CD4-positive, alpha-beta memory T cell (primary cell): ENCODE measurements at regions not wholly inside any gene's neighbourhood (a gene's known extent, or its start where the extent isn't known, plus 50 kb on each side); places are given as distances from the start of the nearest gene placed in this dataset.
"Not testable (repeated sequence)": the region's sequence is repeated elsewhere in the genome, so short reads cannot be mapped to it uniquely, and the experiment has no call there.

Experiments used
- CTCF ChIA-PET: fragments of 350-600 bp; sonication (Branson Sonifier 250); formaldehyde crosslinking; loops from one replicate; lab custom pipeline; 2021; ENCODE audit warnings: inconsistent platforms; ENCODE audit not compliant: partially characterized antibody; lab: Charles Lee
- POLR2A ChIA-PET: fragments of 350-600 bp; sonication (Branson Sonifier 250); formaldehyde crosslinking; loops from one replicate; lab custom pipeline; 2021; ENCODE audit not compliant: partially characterized antibody; lab: Charles Lee
- DNase-seq, 5 donors: peaks; one replicate each; pipeline versions ENCODE4 v3.0.0 to v3.0.0-alpha.2; 2020 to 2022; ENCODE audit warnings: mixed read lengths in 1 of 5
- H3K27ac ChIP-seq: one replicate; pipeline ENCODE4 v1.7.0; 2013; ENCODE audit warnings: low read depth, low read length
- H3K27me3 ChIP-seq: 2 replicates; pipeline ENCODE4 v1.7.0; 2013; ENCODE audit warnings: mild to moderate bottlenecking, low read length, moderate library complexity; ENCODE audit not compliant: insufficient read depth
- H3K36me3 ChIP-seq: 2 replicates; pipeline ENCODE4 v1.7.0; 2013; ENCODE audit warnings: mild to moderate bottlenecking, low read length, moderate library complexity; ENCODE audit not compliant: insufficient read depth
- H3K4me1 ChIP-seq: 2 replicates; pipeline ENCODE4 v1.7.0; 2013; ENCODE audit warnings: mild to moderate bottlenecking, low read length, moderate library complexity; ENCODE audit not compliant: insufficient read depth
- H3K4me3 ChIP-seq, 2 donors: one replicate each; pipeline ENCODE4 v1.7.0; 2013; ENCODE audit warnings: low read length in 2 of 2, mild to moderate bottlenecking in 1 of 2
- H3K9me3 ChIP-seq, 2 donors: one replicate each; pipeline ENCODE4 v1.7.0; 2013; ENCODE audit warnings: low read length in 2 of 2, control low read depth in 1 of 2; ENCODE audit not compliant: control insufficient read depth in 1 of 2
- H3K27ac Mint-ChIP-seq, 7 donors: one replicate each; pipeline ENCODE4 v1.8.0; 2020 to 2021; ENCODE audit warnings: mixed read lengths in 7 of 7, mild to moderate bottlenecking in 6 of 7, inconsistent platforms in 3 of 7, moderate library complexity in 3 of 7
- H3K27me3 Mint-ChIP-seq, 2 donors: one replicate each; pipeline ENCODE4 v1.8.0; 2020 to 2021; ENCODE audit warnings: mixed read lengths in 2 of 2
- H3K36me3 Mint-ChIP-seq, 2 donors: one replicate each; pipeline ENCODE4 v1.8.0; 2020 to 2021; ENCODE audit warnings: mixed read lengths in 2 of 2, inconsistent platforms in 1 of 2, mild to moderate bottlenecking in 1 of 2
- H3K4me1 Mint-ChIP-seq, 4 donors: one replicate each; pipeline ENCODE4 v1.8.0; 2020 to 2021; ENCODE audit warnings: mixed read lengths in 4 of 4, mild to moderate bottlenecking in 1 of 4
- H3K4me3 Mint-ChIP-seq, 8 donors: one replicate each; pipeline ENCODE4 v1.8.0; 2020 to 2021; ENCODE audit warnings: mixed read lengths in 8 of 8, mild to moderate bottlenecking in 7 of 8, moderate library complexity in 6 of 8, inconsistent platforms in 3 of 8
- H3K9me3 Mint-ChIP-seq, 8 donors: one replicate each; pipeline ENCODE4 v1.8.0; 2020 to 2021; ENCODE audit warnings: mixed read lengths in 8 of 8, mild to moderate bottlenecking in 5 of 8, inconsistent platforms in 3 of 8, moderate library complexity in 1 of 8
- intact Hi-C: fragments of 100-400 bp; cut with micrococcal nuclease; formaldehyde crosslinking; loops from one replicate; pipeline ENCODE4 v1.15.1; 2023

DNA sequence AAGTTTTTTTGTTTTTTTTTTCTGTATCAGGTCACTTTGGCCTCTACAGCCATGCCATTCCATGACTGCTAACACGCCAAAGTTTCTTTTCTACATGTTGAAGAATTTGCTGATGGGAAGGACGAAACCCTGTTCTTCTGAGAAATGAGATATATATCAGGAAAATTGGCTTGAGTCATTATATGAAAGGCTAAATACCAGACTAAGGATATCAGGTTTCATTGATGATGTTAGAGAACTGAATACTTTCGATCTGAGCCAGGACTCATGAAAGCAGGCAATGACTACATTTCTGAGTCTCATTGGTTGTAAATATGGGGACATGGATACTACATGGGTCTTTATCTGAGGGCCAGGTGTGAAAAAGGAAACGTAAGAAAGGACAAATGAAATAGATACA lies 181.4 kb downstream of the OSR1 start:
- Histone ChIP-seq H3K27ac (no peak overlapping the region), H3K9me3 (no peaks in the 10 kb centered on the region), H3K36me3 (no peaks in the 10 kb centered on the region), H3K4me3 (no peak overlapping the region), H3K4me1 (no peaks in the 10 kb centered on the region), H3K27me3 (no peaks in the 10 kb centered on the region)
- POLR2A ChIA-PET: no interaction called here
- Mint-ChIP-seq H3K4me1 (no peaks in the 10 kb centered on the region), H3K36me3 (no peaks in the 10 kb centered on the region), H3K27me3 (no peaks in the 10 kb centered on the region), H3K4me3 (no peak overlapping the region), H3K27ac (no peak overlapping the region), H3K9me3 (peaks cover 3 to 25% (median 11%) of the 10 kb centered on the region in 8 donors)
- intact Hi-C loops: no loop called here
- DNase-seq: no peak
- CTCF ChIA-PET: no interaction called here

DNA sequence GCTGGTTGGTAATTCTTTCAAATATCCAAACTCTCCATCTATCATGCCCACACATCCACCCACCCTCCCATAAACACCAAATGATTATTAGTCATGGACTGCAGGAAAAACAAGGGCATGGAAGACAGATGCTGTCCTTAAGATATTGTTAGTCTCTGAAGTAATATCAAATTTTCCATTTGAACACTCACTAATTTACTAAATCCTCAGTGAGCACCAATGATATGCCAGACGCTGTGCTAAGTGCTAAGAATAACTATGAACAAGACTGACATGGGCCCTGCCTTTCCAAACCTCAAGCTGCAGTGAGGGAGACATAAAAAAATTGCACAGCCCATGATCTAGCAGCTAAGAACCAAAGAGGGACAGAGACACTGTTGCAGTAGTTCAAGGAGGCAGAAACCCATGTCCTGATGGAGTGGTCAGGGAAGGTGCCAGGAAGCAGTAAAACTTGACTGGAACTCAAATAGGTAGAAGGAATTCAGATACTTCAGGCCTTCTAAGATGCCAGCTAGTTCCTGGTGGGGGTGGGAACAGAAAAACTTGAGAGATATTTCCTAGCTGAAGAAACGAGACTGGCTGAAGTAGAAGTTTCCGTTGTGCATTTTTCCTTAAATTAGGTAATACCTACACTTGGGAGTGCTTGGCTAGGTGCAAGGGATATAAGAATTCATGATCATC lies 182.1 kb downstream of the OSR1 start:
- H3K4me1 ChIP-seq: no peaks in the 10 kb centered on the region
- Mint-ChIP-seq H3K27me3 (no peaks in the 10 kb centered on the region), H3K27ac (no peak overlapping the region), H3K9me3 (peaks cover 3 to 20% (median 8%) of the 10 kb centered on the region in 8 donors), H3K36me3 (no peaks in the 10 kb centered on the region), H3K4me3 (no peak overlapping the region), H3K4me1 (no peaks in the 10 kb centered on the region)
- H3K27ac ChIP-seq: no peak overlapping the region
- H3K9me3 ChIP-seq: no peaks in the 10 kb centered on the region
- ChIA-PET CTCF (no interaction called here), POLR2A (no interaction called here)
- H3K4me3 ChIP-seq: no peak overlapping the region
- no peak for DNase-seq
- H3K27me3 ChIP-seq: no peaks in the 10 kb centered on the region
- intact Hi-C loops: no loop called here
- H3K36me3 ChIP-seq: no peaks in the 10 kb centered on the region

DNA sequence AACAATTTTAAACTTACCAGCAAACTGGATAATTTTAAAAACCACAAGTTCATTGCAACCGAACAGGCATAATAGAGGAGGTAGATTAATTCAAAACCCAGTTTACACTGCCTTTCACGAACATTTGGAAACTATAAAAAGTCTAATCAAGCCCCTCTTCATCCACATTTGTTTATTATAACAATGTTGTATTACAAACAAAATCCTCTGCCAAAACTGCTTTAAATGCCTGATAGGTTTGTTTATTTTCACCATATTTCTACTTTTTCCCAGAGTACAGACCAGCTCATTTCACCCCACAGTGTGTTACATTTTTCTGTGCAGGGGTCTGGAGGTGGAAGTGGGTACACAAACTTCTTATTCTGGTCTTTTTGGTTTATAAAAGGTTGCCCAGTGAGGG lies 184.2 kb downstream of the OSR1 start:
- Histone ChIP-seq H3K36me3 (no peaks in the 10 kb centered on the region), H3K27ac (no peak overlapping the region), H3K4me3 (no peak overlapping the region), H3K9me3 (no peaks in the 10 kb centered on the region), H3K27me3 (no peaks in the 10 kb centered on the region), H3K4me1 (no peaks in the 10 kb centered on the region)
- DNase-seq: no peak
- no peak overlapping the region for H3K27ac Mint-ChIP-seq
- no peaks in the 10 kb centered on the region for H3K27me3 Mint-ChIP-seq
- peaks cover 0 to 7% (median 3%) of the 10 kb centered on the region in 8 donors for H3K9me3 Mint-ChIP-seq
- ChIA-PET POLR2A (no interaction called here), CTCF (no interaction called here)
- intact Hi-C loops: no loop called here
- no peak overlapping the region for H3K4me3 Mint-ChIP-seq
- H3K36me3 Mint-ChIP-seq: no peaks in the 10 kb centered on the region
- no peaks in the 10 kb centered on the region for H3K4me1 Mint-ChIP-seq

GRCh38 chr2:19171409-19171808 lies 187.0 kb downstream of the OSR1 start:
- ChIA-PET POLR2A (no interaction called here), CTCF (no interaction called here)
- Histone ChIP-seq H3K9me3 (no peaks in the 10 kb centered on the region), H3K4me3 (no peak overlapping the region), H3K36me3 (no peaks in the 10 kb centered on the region), H3K27me3 (no peaks in the 10 kb centered on the region), H3K4me1 (no peaks in the 10 kb centered on the region), H3K27ac (no peak overlapping the region)
- no peaks in the 10 kb centered on the region for H3K4me1 Mint-ChIP-seq
- no peaks in the 10 kb centered on the region for H3K36me3 Mint-ChIP-seq
- peaks cover 0 to 14% (median 3%) of the 10 kb centered on the region in 8 donors for H3K9me3 Mint-ChIP-seq
- H3K27me3 Mint-ChIP-seq: no peaks in the 10 kb centered on the region
- DNase-seq: no peak
- no peak overlapping the region for H3K27ac Mint-ChIP-seq
- intact Hi-C loops: no loop called here
- no peak overlapping the region for H3K4me3 Mint-ChIP-seq

DNA sequence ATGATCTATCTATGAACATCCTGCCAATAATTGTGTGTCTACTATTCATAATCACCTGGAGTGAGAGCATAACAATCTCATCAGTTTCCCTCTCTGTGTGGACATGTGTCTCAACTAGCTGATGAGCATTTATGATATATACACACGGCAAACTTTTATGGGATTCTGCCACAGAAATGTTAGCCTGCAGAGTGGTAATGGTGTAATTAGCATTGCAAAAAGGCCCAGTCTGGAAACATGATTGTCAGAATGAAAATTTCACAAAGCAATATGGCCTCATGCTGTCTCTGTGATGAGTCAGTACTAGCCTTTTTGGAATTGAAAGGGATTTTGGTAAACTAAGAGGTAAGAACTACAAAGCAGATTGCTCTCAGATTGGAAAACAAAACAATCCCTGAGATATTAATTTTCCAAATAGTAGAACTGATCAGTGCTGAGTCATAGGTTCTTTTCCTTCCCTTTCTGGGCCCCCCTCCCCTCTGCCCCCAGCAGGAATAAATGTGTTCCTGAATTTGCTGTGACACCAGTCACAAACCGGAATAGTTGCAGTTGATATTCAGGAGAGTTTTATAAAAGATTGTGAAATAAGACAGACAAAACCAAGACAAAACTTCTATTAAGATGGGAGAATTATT lies 189.2 kb downstream of the OSR1 start:
- DNase-seq: no peak
- no peaks in the 10 kb centered on the region for H3K4me1 Mint-ChIP-seq
- Histone ChIP-seq H3K9me3 (no peaks in the 10 kb centered on the region), H3K4me3 (no peak overlapping the region), H3K4me1 (no peaks in the 10 kb centered on the region), H3K27me3 (no peaks in the 10 kb centered on the region), H3K36me3 (no peaks in the 10 kb centered on the region), H3K27ac (no peak overlapping the region)
- ChIA-PET CTCF (interaction anchor here (0.8 to 1.6 kb wide), 2 partner anchors 11 to 34 kb away, joined by 3 read pairs; no protein-coding TSS in a partner anchor), POLR2A (no interaction called here)
- no peaks in the 10 kb centered on the region for H3K27me3 Mint-ChIP-seq
- H3K4me3 Mint-ChIP-seq: no peak overlapping the region
- intact Hi-C loops: no loop called here
- peaks cover 0 to 16% (median 3%) of the 10 kb centered on the region in 8 donors for H3K9me3 Mint-ChIP-seq
- no peak overlapping the region for H3K27ac Mint-ChIP-seq
- H3K36me3 Mint-ChIP-seq: no peaks in the 10 kb centered on the region

DNA sequence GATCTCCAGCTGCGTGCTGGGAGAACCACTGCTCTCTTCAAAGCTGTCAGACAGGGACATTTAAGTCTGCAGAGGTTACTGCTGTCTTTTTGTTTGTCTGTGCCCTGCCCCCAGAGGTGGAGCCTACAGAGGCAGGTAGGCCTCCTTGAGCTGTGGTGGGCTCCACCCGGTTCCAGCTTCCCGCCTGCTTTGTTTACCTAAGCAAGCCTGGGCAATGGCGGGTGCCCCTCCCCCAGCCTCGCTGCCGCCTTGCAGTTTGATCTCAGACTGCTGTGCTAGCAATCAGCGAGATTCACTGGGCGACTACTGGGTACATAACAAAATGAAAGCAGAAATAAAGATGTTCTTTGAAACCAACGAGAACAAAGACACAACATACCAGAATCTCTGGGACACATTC lies 194.3 kb downstream of the OSR1 start:
- H3K27me3 ChIP-seq, H3K4me3 Mint-ChIP-seq, H3K36me3 ChIP-seq, H3K9me3 ChIP-seq, H3K4me1 ChIP-seq, H3K36me3 Mint-ChIP-seq, H3K27me3 Mint-ChIP-seq, DNase-seq, H3K27ac ChIP-seq, H3K4me1 Mint-ChIP-seq, H3K4me3 ChIP-seq, CTCF ChIA-PET, POLR2A ChIA-PET, H3K27ac Mint-ChIP-seq, intact Hi-C loops: not testable (repeated sequence)
- H3K9me3 Mint-ChIP-seq: peaks cover 0 to 29% (median 13%) of the 10 kb centered on the region in 8 donors

GRCh38 chr2:19158896-19159295 lies 199.5 kb downstream of the OSR1 start:
- no peaks in the 10 kb centered on the region for H3K4me1 ChIP-seq
- H3K4me1 Mint-ChIP-seq: no peaks in the 10 kb centered on the region
- ChIA-PET POLR2A (no interaction called here), CTCF (interaction anchor here (1.0 kb wide), 1 partner anchor 11 kb away, joined by 3 read pairs; no protein-coding TSS in a partner anchor)
- no peak overlapping the region for H3K27ac ChIP-seq
- H3K9me3 ChIP-seq: no peaks in the 10 kb centered on the region
- peaks cover 0 to 3% of the 10 kb centered on the region in 2 donors for H3K36me3 Mint-ChIP-seq
- intact Hi-C loops: no loop called here
- H3K27me3 Mint-ChIP-seq: no peaks in the 10 kb centered on the region
- H3K4me3 ChIP-seq: no peak overlapping the region
- H3K27me3 ChIP-seq: no peaks in the 10 kb centered on the region
- no peak overlapping the region for H3K4me3 Mint-ChIP-seq
- DNase-seq: no peak
- peaks cover 0 to 29% (median 14%) of the 10 kb centered on the region in 8 donors for H3K9me3 Mint-ChIP-seq
- H3K27ac Mint-ChIP-seq: no peak overlapping the region
- H3K36me3 ChIP-seq: no peaks in the 10 kb centered on the region
